C1 segment of cervical spinal cord (tissue), 14 donors: ENCODE measurements at regions not wholly inside any gene's neighbourhood (a gene's known extent, or its start where the extent isn't known, plus 50 kb on each side); places are given as distances from the start of the nearest gene placed in this dataset.
"Not testable (repeated sequence)": the region's sequence is repeated elsewhere in the genome, so short reads cannot be mapped to it uniquely, and the experiment has no call there.

Source experiments
- DNase-seq, 14 donors: peaks; one replicate each; lab custom pipeline; 2025; lab: John Stamatoyannopoulos, UW

GRCh38 chr2:147420947-147421675, 423.7 kb upstream of the ACVR2A start:
- no peak for DNase-seq

GRCh38 chr2:147420517-147420916, 424.3 kb upstream of the ACVR2A start:
- DNase-seq: no peak

GRCh38 chr2:147416099-147416498, 428.7 kb upstream of the ACVR2A start:
- DNase-seq: no peak

GRCh38 chr2:147414656-147415055, 430.2 kb upstream of the ACVR2A start:
- not testable (repeated sequence) for DNase-seq

GRCh38 chr2:147408357-147408756, 436.5 kb upstream of the ACVR2A start:
- DNase-seq: no peak

- no peak for DNase-seq
These were observed 439.2 kb upstream of the ACVR2A start for GRCh38 chr2:147405651-147406050.

GRCh38 chr2:147398996-147399395, 445.8 kb upstream of the ACVR2A start:
- no peak for DNase-seq

- DNase-seq: no peak
These were observed 446.5 kb upstream of the ACVR2A start for GRCh38 chr2:147398301-147398700.

GRCh38 chr2:147396890-147397289, 447.9 kb upstream of the ACVR2A start:
- no peak for DNase-seq

- no peak for DNase-seq
These were observed 450.5 kb upstream of the ACVR2A start for GRCh38 chr2:147394179-147394790.

GRCh38 chr2:147392180-147392579, 452.6 kb upstream of the ACVR2A start:
- no peak for DNase-seq

GRCh38 chr2:147390475-147390874, 454.4 kb upstream of the ACVR2A start:
- no peak for DNase-seq

GRCh38 chr2:147389218-147389617, 455.6 kb upstream of the ACVR2A start:
- DNase-seq: no peak

- DNase-seq: no peak
These were observed 456.6 kb upstream of the ACVR2A start for GRCh38 chr2:147388217-147388616.

GRCh38 chr2:147386284-147386683, 458.5 kb upstream of the ACVR2A start:
- DNase-seq: no peak

GRCh38 chr2:147385600-147385999, 459.2 kb upstream of the ACVR2A start:
- no peak for DNase-seq

GRCh38 chr2:147384659-147385058, 460.2 kb upstream of the ACVR2A start:
- DNase-seq: no peak

- DNase-seq: peak in 2 of 14 donors; percentile 20 to 83
These were observed 462.4 kb upstream of the ACVR2A start for GRCh38 chr2:147382322-147382948.

- no peak for DNase-seq
These were observed 466.4 kb upstream of the ACVR2A start for GRCh38 chr2:147378403-147378802.

- DNase-seq: no peak
These were observed 469.8 kb upstream of the ACVR2A start for GRCh38 chr2:147375073-147375472.

GRCh38 chr2:147374423-147374811, 470.4 kb upstream of the ACVR2A start:
- DNase-seq: no peak

GRCh38 chr2:147373800-147374422, 470.9 kb upstream of the ACVR2A start:
- DNase-seq: no peak

GRCh38 chr2:147368306-147368705, 476.5 kb upstream of the ACVR2A start:
- no peak for DNase-seq
